Spleen (tissue), 11 donors: ENCODE measurements at regions not wholly inside any gene's neighbourhood (a gene's known extent, or its start where the extent isn't known, plus 50 kb on each side); places are given as distances from the start of the nearest gene placed in this dataset.

Experiments
- DNase-seq: peaks from one replicate; pipeline ENCODE4 v3.0.0-alpha.2; 2020
- H3K27ac ChIP-seq, 8 donors: fragments of 200-600 bp; sonication (generic) in 7 of 8; 1 replicate in 4 of 8; 2 replicates in 4 of 8; pipeline versions ENCODE4 v1.5.0 to v1.8.0; 2016 to 2021; ENCODE audit warnings: inconsistent platforms in 4 of 8, mild to moderate bottlenecking in 4 of 8, moderate library complexity in 1 of 8
- H3K27me3 ChIP-seq, 7 donors: fragments of 200-600 bp; sonication (generic) in 6 of 7; replicated peaks in 1 of 7; 1 replicate in 4 of 7; 2 replicates in 3 of 7; pipeline versions ENCODE4 v1.5.0 to v1.8.0; 2016 to 2021; ENCODE audit warnings: inconsistent platforms in 3 of 7, mild to moderate bottlenecking in 1 of 7
- H3K36me3 ChIP-seq, 6 donors: fragments of 200-600 bp; sonication (generic) in 5 of 6; 1 replicate in 4 of 6; 2 replicates in 2 of 6; pipeline versions ENCODE4 v1.5.0 to v1.8.0; 2016 to 2021; ENCODE audit warnings: inconsistent platforms in 2 of 6
- H3K4me1 ChIP-seq, 6 donors: fragments of 200-600 bp; sonication (generic) in 5 of 6; 1 replicate in 3 of 6; 2 replicates in 3 of 6; pipeline versions ENCODE4 v1.5.0 to v1.8.0; 2016 to 2021; ENCODE audit warnings: inconsistent platforms in 3 of 6
- H3K4me3 ChIP-seq, 8 donors: fragments of 200-600 bp; sonication (generic) in 7 of 8; 1 replicate in 4 of 8; 2 replicates in 4 of 8; pipeline versions ENCODE4 v1.5.0 to v1.8.0; 2016 to 2021; ENCODE audit warnings: inconsistent platforms in 4 of 8, mild to moderate bottlenecking in 4 of 8, moderate library complexity in 2 of 8
- H3K9me3 ChIP-seq, 8 donors: fragments of 200-600 bp; sonication (generic) in 7 of 8; 1 replicate in 4 of 8; 2 replicates in 4 of 8; pipeline versions ENCODE4 v1.5.0 to v1.8.0; 2016 to 2021; ENCODE audit warnings: inconsistent platforms in 4 of 8
- CTCF ChIP-seq, 11 experiments: fragments of 200-600 bp in 7 of 11; fragments of 450-650 bp in 4 of 11; sonication (generic) in 4 of 11; IDR thresholded peaks in 8 of 11; conservative IDR thresholded peaks in 3 of 11; 1 replicate in 7 of 11; 2 replicates in 4 of 11; pipeline versions ENCODE4 v1.4.0 to v1.8.0; 2016 to 2021; ENCODE audit warnings: antibody characterized with exemption in 11 of 11, inconsistent platforms in 4 of 11, mild to moderate bottlenecking in 1 of 11
- POLR2A ChIP-seq, 3 donors: fragments of 450-650 bp; IDR thresholded peaks; one replicate each; pipeline ENCODE4 v1.5.1; 2017; ENCODE audit warnings: antibody characterized with exemption in 3 of 3, mild to moderate bottlenecking in 1 of 3
- POLR2AphosphoS5 ChIP-seq, 3 donors: sonication (generic); formaldehyde crosslinking; IDR thresholded peaks; one replicate each; pipeline ENCODE4 v1.5.1; 2017; ENCODE audit warnings: antibody characterized with exemption in 3 of 3
- WGBS, 5 donors: extraction: QIAGEN DNeasy Blood & Tissue Kit in 3 of 5; methylation state at CpG; one replicate each; pipeline versions ENCODE4 v1.1.5 to v1.1.7; 2013 to 2018; 5-methylcytosine and 5-hydroxymethylcytosine counted together
- intact Hi-C: fragments of 100-400 bp; cut with DNase I; formaldehyde crosslinking; loops from one replicate; pipeline ENCODE4 v1.15.0; 2023; ENCODE audit warnings: low total_unique reads
- donor health status: healthy with polysubstance abuse.
- donor health status: DM: no; HTN: no; CAD: no; lungs with moderate emphysema.
- donor health status: DM: no; HTN: no; CAD: no.
- donor health status: Bipolar disorder and iron deficiency.
- donor health status: healthy.
- donor health status: DM: no; HTN: no; CAD: no.
- donor health status: DM: yes; HTN: yes; CAD: no.

GRCh38 chr11:82321206-82321605, 412.5 kb downstream of the FAM181B start:
- no peak overlapping the region for H3K4me3 ChIP-seq
- H3K4me1 ChIP-seq = no peaks in the 10 kb centered on the region
- TF ChIP-seq POLR2A (IDR thresholded peaks at IDR 0.05) (no peak), CTCF (IDR thresholded peaks at IDR 0.05 in 8 of 11, conservative IDR thresholded peaks at IDR 0.05 in 3 of 11) (no peak), POLR2AphosphoS5 (IDR thresholded peaks at IDR 0.05) (no peak)
- no peaks in the 10 kb centered on the region for H3K36me3 ChIP-seq
- intact Hi-C loops = no loop called here
- no peaks in the 10 kb centered on the region for H3K27me3 ChIP-seq
- no peak for DNase-seq
- H3K9me3 ChIP-seq = no peaks in the 10 kb centered on the region
- H3K27ac ChIP-seq = no peak overlapping the region
- 75 to 87% (median 80%) methylated on average over 6 of the region's 6 CpGs for WGBS, 5 donors

- H3K4me1 ChIP-seq = no peaks in the 10 kb centered on the region
- 28 to 46% (median 36%) methylated on average over 4 of the region's 4 CpGs for WGBS, 5 donors
- H3K4me3 ChIP-seq = no peak overlapping the region
- no peaks in the 10 kb centered on the region for H3K9me3 ChIP-seq
- TF ChIP-seq CTCF (IDR thresholded peaks at IDR 0.05 in 8 of 11, conservative IDR thresholded peaks at IDR 0.05 in 3 of 11) (peak in 3 of 11 experiments; percentile 14 to 35 (median 32)), POLR2A (IDR thresholded peaks at IDR 0.05) (no peak), POLR2AphosphoS5 (IDR thresholded peaks at IDR 0.05) (no peak)
- intact Hi-C loops = no loop called here
- no peak for DNase-seq
- no peaks in the 10 kb centered on the region for H3K27me3 ChIP-seq
- H3K27ac ChIP-seq = no peak overlapping the region
- H3K36me3 ChIP-seq = no peaks in the 10 kb centered on the region
Measured at GRCh38 chr11:82315093-82315492, 418.6 kb downstream of the FAM181B start.

GRCh38 chr11:82308979-82309378, 424.7 kb downstream of the FAM181B start:
- Histone ChIP-seq H3K9me3 (no peaks in the 10 kb centered on the region), H3K36me3 (no peaks in the 10 kb centered on the region), H3K4me1 (no peaks in the 10 kb centered on the region), H3K4me3 (no peak overlapping the region), H3K27me3 (no peaks in the 10 kb centered on the region), H3K27ac (no peak overlapping the region)
- no peak for DNase-seq
- 47 to 61% (median 53%) methylated on average over 2 of the region's 2 CpGs for WGBS, 5 donors
- TF ChIP-seq CTCF (IDR thresholded peaks at IDR 0.05 in 8 of 11, conservative IDR thresholded peaks at IDR 0.05 in 3 of 11) (no peak), POLR2A (IDR thresholded peaks at IDR 0.05) (no peak), POLR2AphosphoS5 (IDR thresholded peaks at IDR 0.05) (no peak)
- intact Hi-C loops = no loop called here

- intact Hi-C loops = no loop called here
- no peak for DNase-seq
Measured at GRCh38 chr11:82305123-82305522, 428.5 kb downstream of the FAM181B start.

More at GRCh38 chr11:82305123-82305522, 428.5 kb downstream of the FAM181B start:
- 70 to 86% (median 82%) methylated on average over 1 of the region's 1 CpG for WGBS, 5 donors
- Histone ChIP-seq H3K4me1 (no peaks in the 10 kb centered on the region), H3K27ac (no peak overlapping the region), H3K9me3 (no peaks in the 10 kb centered on the region), H3K4me3 (no peak overlapping the region), H3K27me3 (no peaks in the 10 kb centered on the region), H3K36me3 (no peaks in the 10 kb centered on the region)
- TF ChIP-seq POLR2AphosphoS5 (IDR thresholded peaks at IDR 0.05) = no peak
- TF ChIP-seq POLR2A (IDR thresholded peaks at IDR 0.05) = no peak
- TF ChIP-seq CTCF (IDR thresholded peaks at IDR 0.05 in 8 of 11, conservative IDR thresholded peaks at IDR 0.05 in 3 of 11) = no peak
